GM12878 (cell line): ENCODE measurements at regions not wholly inside any gene's neighbourhood (a gene's known extent, or its start where the extent isn't known, plus 50 kb on each side); places are given as distances from the start of the nearest gene placed in this dataset.

Source experiments
- ATAC-seq: fragments of 200-7000 bp; cut with Tn5 transposase; 3 replicates; pipeline ENCODE4 v1.9.1; 2020; ENCODE audit warnings: mild to moderate bottlenecking, moderate library complexity
- BruUV-seq: library from RNA; stranded (reverse); fragments of 400-500 nt; replicated peaks from 2 replicates; lab custom pipeline; 2021; lab: Mats Ljungman, UMichigan
- CTCF ChIA-PET: fragments of 300-600 bp; sonication (Branson Sonifier 250); formaldehyde crosslinking; extraction: SDS; loops from one replicate; lab custom pipeline; 2021; ENCODE audit warnings: inconsistent platforms; lab: Yijun Ruan, JAX
- POLR2A ChIA-PET: fragments of 350-600 bp; formaldehyde crosslinking; extraction: SDS; loops from one replicate; lab custom pipeline; 2021; ENCODE audit warnings: inconsistent platforms; lab: Charles Lee
- RAD21 ChIA-PET: fragments of 300-600 bp; sonication (Branson Sonifier 250); formaldehyde crosslinking; loops from one replicate; lab custom pipeline; 2023; ENCODE audit warnings: antibody characterized with exemption; ENCODE audit not compliant: unreplicated experiment; lab: Charles Lee
- SMC1A ChIA-PET: fragments of 300-600 bp; sonication (Branson Sonifier 250); formaldehyde crosslinking; loops from one replicate; lab custom pipeline; 2023; ENCODE audit not compliant: unreplicated experiment, uncharacterized antibody; lab: Charles Lee
- DNase-seq: peaks from one replicate; pipeline ENCODE4 v3.0.0-alpha.2; 2011; ENCODE audit warnings: low read depth, low spot score
- FAIRE-seq: peaks from 3 replicates; lab custom pipeline; 2011; peaks lifted over from hg19 to GRCh38; lab: Jason Lieb, UNC
- H2AFZ ChIP-seq: 2 replicates; pipeline ENCODE4 v1.6.0; 2011; ENCODE audit warnings: low read depth, low read length, control low read depth; ENCODE audit not compliant: control insufficient read depth
- H3K27ac ChIP-seq: 2 replicates; pipeline ENCODE4 v1.5.1; 2011; ENCODE audit warnings: control low read depth; ENCODE audit not compliant: control insufficient read depth, insufficient read depth
- H3K27me3 ChIP-seq, 2 experiments: replicated peaks in 1 of 2; 2 replicates each; pipeline versions ENCODE4 v1.6.0 to v1.6.1; 2011; ENCODE audit warnings: low read length in 1 of 2; ENCODE audit not compliant: control insufficient read depth in 2 of 2, insufficient read depth in 2 of 2
- H3K36me3 ChIP-seq, 2 experiments: 2 replicates each; pipeline ENCODE4 v1.5.1; 2011; ENCODE audit warnings: low read length in 1 of 2; ENCODE audit not compliant: control insufficient read depth in 2 of 2, insufficient read depth in 2 of 2
- H3K4me1 ChIP-seq: 2 replicates; pipeline ENCODE4 v1.6.1; 2011; ENCODE audit warnings: mild to moderate bottlenecking, low read length, moderate library complexity, mixed read lengths; ENCODE audit not compliant: control insufficient read depth, insufficient read depth
- H3K4me2 ChIP-seq: 2 replicates; pipeline ENCODE4 v1.6.0; 2011; ENCODE audit warnings: control low read depth; ENCODE audit not compliant: control insufficient read depth, insufficient read depth
- H3K4me3 ChIP-seq: fragments of 200-600 bp; sonication (generic); 2 replicates; pipeline ENCODE4 v1.5.1; 2016
- H3K79me2 ChIP-seq: 2 replicates; pipeline ENCODE4 v1.6.0; 2011; ENCODE audit warnings: low read length; ENCODE audit not compliant: control insufficient read depth, insufficient read depth
- H3K9ac ChIP-seq: 2 replicates; pipeline ENCODE4 v1.8.0; 2011; ENCODE audit warnings: low read length, control low read depth, mixed read lengths; ENCODE audit not compliant: control insufficient read depth, insufficient read depth
- H3K9me3 ChIP-seq: replicated peaks from 3 replicates; pipeline ENCODE4 v1.5.1; 2011; ENCODE audit warnings: mild to moderate bottlenecking, low read length; ENCODE audit not compliant: control insufficient read depth, insufficient read depth
- H4K20me1 ChIP-seq: 2 replicates; pipeline ENCODE4 v1.6.0; 2011; ENCODE audit not compliant: control insufficient read depth, insufficient read depth
- ATF7 ChIP-seq: fragments of 450-650 bp; IDR thresholded peaks from 2 replicates; pipeline ENCODE4 v1.6.1; 2016; ENCODE audit warnings: low read depth, mild to moderate bottlenecking
- CREB1 ChIP-seq: IDR thresholded peaks from 2 replicates; pipeline ENCODE4 v1.6.1; 2012; ENCODE audit warnings: low read depth, mild to moderate bottlenecking, inconsistent platforms
- FOS ChIP-seq: IDR thresholded peaks from 3 replicates; pipeline ENCODE4 v1.6.1; 2011; ENCODE audit warnings: borderline replicate concordance; ENCODE audit not compliant: insufficient read length; ENCODE audit errors: extremely low read depth
- NBN ChIP-seq: fragments of 450-650 bp; IDR thresholded peaks from 2 replicates; pipeline ENCODE4 v1.6.1; 2016
- SMC3 ChIP-seq: IDR thresholded peaks from 2 replicates; pipeline ENCODE4 v1.6.1; 2011; ENCODE audit warnings: low read length, improper control_type of control experiment, borderline replicate concordance
- STAT3 ChIP-seq: IDR thresholded peaks from 2 replicates; pipeline ENCODE4 v1.6.1; 2011; ENCODE audit warnings: low read depth, low read length, improper control_type of control experiment
- YBX1 ChIP-seq: fragments of 450-650 bp; IDR thresholded peaks from 2 replicates; pipeline ENCODE4 v1.6.1; 2016; ENCODE audit warnings: antibody characterized with exemption
- YY1 ChIP-seq: IDR thresholded peaks from 2 replicates; pipeline ENCODE4 v1.6.1; 2011; ENCODE audit warnings: low read depth, mild to moderate bottlenecking, low read length
- WGBS: methylation state at CpG from one replicate; pipeline ENCODE4 v1.1.6; 2016; ENCODE audit warnings: low lambda C conversion rate; ENCODE audit not compliant: insufficient replicate concordance, insufficient coverage; ENCODE audit errors: missing lambda C conversion rate; 5-methylcytosine and 5-hydroxymethylcytosine counted together
- in situ Hi-C: fragments of 300-500 bp; cut with MboI; formaldehyde crosslinking; loops from 9 replicates; pipeline ENCODE4 v1.14.3; 2018; ENCODE audit warnings: mixed read lengths
- intact Hi-C: fragments of 100-400 bp; cut with micrococcal nuclease; formaldehyde crosslinking; loops from one replicate; pipeline ENCODE4 v1.14.2; 2022; ENCODE audit not compliant: unreplicated experiment
- TF ChIP-seq, protein P1 (sequence below): IDR thresholded peaks from 2 replicates; pipeline ENCODE4 v1.6.1; 2011; ENCODE audit warnings: borderline replicate concordance, low read depth, mild to moderate bottlenecking, moderate library complexity, low read length; ENCODE audit not compliant: insufficient read depth, poor library complexity, severe bottlenecking
- TF ChIP-seq, protein P2 (sequence below): IDR thresholded peaks from 2 replicates; pipeline ENCODE4 v1.6.1; 2011; ENCODE audit warnings: mild to moderate bottlenecking, low read depth, low read length, moderate library complexity; ENCODE audit not compliant: insufficient replicate concordance
- TF ChIP-seq, protein P3 (sequence below): fragments of 450-650 bp; IDR thresholded peaks from 2 replicates; pipeline ENCODE4 v1.6.1; 2016; ENCODE audit warnings: mild to moderate bottlenecking, moderate library complexity, borderline replicate concordance
- TF ChIP-seq, protein P4 (sequence below): fragments of 450-650 bp; IDR thresholded peaks from 2 replicates; pipeline ENCODE4 v1.6.1; 2016; ENCODE audit warnings: mild to moderate bottlenecking
- TF ChIP-seq, protein P5 (sequence below): fragments of 150-350 bp; IDR thresholded peaks from 2 replicates; pipeline ENCODE4 v1.6.1; 2016; ENCODE audit warnings: low read depth, low read length

DNA sequence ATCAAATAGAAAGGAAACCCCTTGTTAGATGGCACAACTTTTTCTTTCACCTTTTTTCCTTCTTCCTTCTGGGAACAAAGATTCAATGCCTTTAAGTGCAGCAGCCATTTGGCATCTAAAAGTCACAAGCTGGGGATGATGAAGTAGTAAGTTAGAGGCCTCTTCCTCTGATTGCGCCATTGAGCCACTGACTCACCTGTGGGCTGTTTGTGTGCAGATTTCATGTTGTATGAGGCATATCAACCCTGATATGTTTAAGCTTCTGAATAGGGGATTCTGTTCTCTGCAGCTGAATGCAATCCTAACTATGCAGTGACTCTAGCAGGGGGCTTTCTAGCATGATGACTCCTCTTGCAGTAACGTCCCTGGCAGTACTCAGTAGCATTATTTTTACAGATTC is 599.9 kb downstream of the CSNK1G3 start:
- ATAC-seq (no peak), DNase-seq (no peak), FAIRE-seq (no peak)
- ChIA-PET POLR2A (no interaction called here), CTCF (no interaction called here), SMC1A (no interaction called here), RAD21 (no interaction called here)
- Histone ChIP-seq H3K4me2 (no peak overlapping the region), H3K36me3 (no peaks in the 10 kb centered on the region), H3K9ac (no peak overlapping the region), H3K27ac (no peak overlapping the region), H3K4me3 (no peak overlapping the region), H2AFZ (no peak overlapping the region), H4K20me1 (no peaks in the 10 kb centered on the region), H3K27me3 (no peaks in the 10 kb centered on the region), H3K4me1 (no peaks in the 10 kb centered on the region), H3K79me2 (no peaks in the 10 kb centered on the region), H3K9me3 (no peaks in the 10 kb centered on the region)
- WGBS, result 25% methylated on average over 2 of the region's 2 CpGs
- intact Hi-C loops (no loop called here), in situ Hi-C loops (no loop called here)
- TF ChIP-seq, protein P1, sequence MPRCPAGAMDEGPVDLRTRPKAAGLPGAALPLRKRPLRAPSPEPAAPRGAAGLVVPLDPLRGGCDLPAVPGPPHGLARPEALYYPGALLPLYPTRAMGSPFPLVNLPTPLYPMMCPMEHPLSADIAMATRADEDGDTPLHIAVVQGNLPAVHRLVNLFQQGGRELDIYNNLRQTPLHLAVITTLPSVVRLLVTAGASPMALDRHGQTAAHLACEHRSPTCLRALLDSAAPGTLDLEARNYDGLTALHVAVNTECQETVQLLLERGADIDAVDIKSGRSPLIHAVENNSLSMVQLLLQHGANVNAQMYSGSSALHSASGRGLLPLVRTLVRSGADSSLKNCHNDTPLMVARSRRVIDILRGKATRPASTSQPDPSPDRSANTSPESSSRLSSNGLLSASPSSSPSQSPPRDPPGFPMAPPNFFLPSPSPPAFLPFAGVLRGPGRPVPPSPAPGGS, result no peak
- no peak for TF ChIP-seq NBN
- TF ChIP-seq, protein P2, sequence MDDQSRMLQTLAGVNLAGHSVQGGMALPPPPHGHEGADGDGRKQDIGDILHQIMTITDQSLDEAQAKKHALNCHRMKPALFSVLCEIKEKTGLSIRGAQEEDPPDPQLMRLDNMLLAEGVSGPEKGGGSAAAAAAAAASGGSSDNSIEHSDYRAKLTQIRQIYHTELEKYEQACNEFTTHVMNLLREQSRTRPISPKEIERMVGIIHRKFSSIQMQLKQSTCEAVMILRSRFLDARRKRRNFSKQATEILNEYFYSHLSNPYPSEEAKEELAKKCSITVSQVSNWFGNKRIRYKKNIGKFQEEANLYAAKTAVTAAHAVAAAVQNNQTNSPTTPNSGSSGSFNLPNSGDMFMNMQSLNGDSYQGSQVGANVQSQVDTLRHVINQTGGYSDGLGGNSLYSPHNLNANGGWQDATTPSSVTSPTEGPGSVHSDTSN, result no peak
- no peak for TF ChIP-seq YBX1
- TF ChIP-seq, protein P3, sequence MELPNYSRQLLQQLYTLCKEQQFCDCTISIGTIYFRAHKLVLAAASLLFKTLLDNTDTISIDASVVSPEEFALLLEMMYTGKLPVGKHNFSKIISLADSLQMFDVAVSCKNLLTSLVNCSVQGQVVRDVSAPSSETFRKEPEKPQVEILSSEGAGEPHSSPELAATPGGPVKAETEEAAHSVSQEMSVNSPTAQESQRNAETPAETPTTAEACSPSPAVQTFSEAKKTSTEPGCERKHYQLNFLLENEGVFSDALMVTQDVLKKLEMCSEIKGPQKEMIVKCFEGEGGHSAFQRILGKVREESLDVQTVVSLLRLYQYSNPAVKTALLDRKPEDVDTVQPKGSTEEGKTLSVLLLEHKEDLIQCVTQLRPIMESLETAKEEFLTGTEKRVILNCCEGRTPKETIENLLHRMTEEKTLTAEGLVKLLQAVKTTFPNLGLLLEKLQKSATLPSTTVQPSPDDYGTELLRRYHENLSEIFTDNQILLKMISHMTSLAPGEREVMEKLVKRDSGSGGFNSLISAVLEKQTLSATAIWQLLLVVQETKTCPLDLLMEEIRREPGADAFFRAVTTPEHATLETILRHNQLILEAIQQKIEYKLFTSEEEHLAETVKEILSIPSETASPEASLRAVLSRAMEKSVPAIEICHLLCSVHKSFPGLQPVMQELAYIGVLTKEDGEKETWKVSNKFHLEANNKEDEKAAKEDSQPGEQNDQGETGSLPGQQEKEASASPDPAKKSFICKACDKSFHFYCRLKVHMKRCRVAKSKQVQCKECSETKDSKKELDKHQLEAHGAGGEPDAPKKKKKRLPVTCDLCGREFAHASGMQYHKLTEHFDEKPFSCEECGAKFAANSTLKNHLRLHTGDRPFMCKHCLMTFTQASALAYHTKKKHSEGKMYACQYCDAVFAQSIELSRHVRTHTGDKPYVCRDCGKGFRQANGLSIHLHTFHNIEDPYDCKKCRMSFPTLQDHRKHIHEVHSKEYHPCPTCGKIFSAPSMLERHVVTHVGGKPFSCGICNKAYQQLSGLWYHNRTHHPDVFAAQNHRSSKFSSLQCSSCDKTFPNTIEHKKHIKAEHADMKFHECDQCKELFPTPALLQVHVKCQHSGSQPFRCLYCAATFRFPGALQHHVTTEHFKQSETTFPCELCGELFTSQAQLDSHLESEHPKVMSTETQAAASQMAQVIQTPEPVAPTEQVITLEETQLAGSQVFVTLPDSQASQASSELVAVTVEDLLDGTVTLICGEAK, result no peak
- TF ChIP-seq, protein P4, sequence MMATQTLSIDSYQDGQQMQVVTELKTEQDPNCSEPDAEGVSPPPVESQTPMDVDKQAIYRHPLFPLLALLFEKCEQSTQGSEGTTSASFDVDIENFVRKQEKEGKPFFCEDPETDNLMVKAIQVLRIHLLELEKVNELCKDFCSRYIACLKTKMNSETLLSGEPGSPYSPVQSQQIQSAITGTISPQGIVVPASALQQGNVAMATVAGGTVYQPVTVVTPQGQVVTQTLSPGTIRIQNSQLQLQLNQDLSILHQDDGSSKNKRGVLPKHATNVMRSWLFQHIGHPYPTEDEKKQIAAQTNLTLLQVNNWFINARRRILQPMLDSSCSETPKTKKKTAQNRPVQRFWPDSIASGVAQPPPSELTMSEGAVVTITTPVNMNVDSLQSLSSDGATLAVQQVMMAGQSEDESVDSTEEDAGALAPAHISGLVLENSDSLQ, result no peak
- no peak for TF ChIP-seq FOS
- TF ChIP-seq SMC3, result no peak
- TF ChIP-seq ATF7, result no peak
- TF ChIP-seq YY1, result no peak
- no peak for TF ChIP-seq STAT3
- TF ChIP-seq CREB1, result no peak
- TF ChIP-seq, protein P5, sequence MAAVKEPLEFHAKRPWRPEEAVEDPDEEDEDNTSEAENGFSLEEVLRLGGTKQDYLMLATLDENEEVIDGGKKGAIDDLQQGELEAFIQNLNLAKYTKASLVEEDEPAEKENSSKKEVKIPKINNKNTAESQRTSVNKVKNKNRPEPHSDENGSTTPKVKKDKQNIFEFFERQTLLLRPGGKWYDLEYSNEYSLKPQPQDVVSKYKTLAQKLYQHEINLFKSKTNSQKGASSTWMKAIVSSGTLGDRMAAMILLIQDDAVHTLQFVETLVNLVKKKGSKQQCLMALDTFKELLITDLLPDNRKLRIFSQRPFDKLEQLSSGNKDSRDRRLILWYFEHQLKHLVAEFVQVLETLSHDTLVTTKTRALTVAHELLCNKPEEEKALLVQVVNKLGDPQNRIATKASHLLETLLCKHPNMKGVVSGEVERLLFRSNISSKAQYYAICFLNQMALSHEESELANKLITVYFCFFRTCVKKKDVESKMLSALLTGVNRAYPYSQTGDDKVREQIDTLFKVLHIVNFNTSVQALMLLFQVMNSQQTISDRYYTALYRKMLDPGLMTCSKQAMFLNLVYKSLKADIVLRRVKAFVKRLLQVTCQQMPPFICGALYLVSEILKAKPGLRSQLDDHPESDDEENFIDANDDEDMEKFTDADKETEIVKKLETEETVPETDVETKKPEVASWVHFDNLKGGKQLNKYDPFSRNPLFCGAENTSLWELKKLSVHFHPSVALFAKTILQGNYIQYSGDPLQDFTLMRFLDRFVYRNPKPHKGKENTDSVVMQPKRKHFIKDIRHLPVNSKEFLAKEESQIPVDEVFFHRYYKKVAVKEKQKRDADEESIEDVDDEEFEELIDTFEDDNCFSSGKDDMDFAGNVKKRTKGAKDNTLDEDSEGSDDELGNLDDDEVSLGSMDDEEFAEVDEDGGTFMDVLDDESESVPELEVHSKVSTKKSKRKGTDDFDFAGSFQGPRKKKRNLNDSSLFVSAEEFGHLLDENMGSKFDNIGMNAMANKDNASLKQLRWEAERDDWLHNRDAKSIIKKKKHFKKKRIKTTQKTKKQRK, result no peak
- no TSS peak for BruUV-seq
